ENCODE measurements at regions not wholly inside any gene's neighbourhood (a gene's known extent, or its start where the extent isn't known, plus 50 kb on each side); places are given as distances from the start of the nearest gene placed in this dataset.

DNA sequence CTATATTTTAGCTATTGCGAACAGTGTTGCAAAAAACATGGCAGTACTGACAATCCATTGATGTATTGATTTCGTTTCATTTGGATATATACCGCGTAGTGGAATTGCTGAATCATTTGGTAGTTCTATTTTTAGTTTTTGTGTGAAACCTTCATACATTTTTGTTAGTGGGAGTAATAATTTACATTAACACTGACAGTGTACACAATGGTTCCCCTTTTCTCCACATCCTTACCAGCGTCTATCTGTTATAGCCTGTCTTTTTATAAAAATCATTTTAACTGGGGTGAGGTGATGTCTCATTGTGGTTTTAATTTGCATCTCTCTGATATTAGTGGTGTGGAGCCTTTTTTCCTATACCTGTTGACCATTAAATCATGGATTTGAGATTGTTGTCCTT, 392.4 kb upstream of the ALCAM start:
- Histone ChIP-seq H4K20me1 (ENCODE audit: control insufficient read depth, extremely low read depth, insufficient read depth, low read length) (no peaks in the 10 kb centered on the region), H3K79me2 (ENCODE audit: control insufficient read depth, insufficient read depth, low read length) (no peaks in the 10 kb centered on the region), H3K36me3 (ENCODE audit: control insufficient read depth in 2 of 2, extremely low read depth in 1 of 2, insufficient read depth in 2 of 2, low read length in 2 of 2) (no peaks in the 10 kb centered on the region), H3K4me2 (ENCODE audit: control insufficient read depth, extremely low read depth, insufficient read depth, low read depth, low read length) (no peak overlapping the region), H3K9ac (ENCODE audit: control insufficient read depth, extremely low read depth, insufficient read depth, low read length) (no peak overlapping the region), H3K9me1 (ENCODE audit: control insufficient read depth, extremely low read depth, insufficient read depth, low read length) (no peaks in the 10 kb centered on the region), H3K4me1 (ENCODE audit: control insufficient read depth, extremely low read depth, insufficient read depth, low read length) (no peaks in the 10 kb centered on the region), H3K4me3 (ENCODE audit: control insufficient read depth in 2 of 3, extremely low read depth in 1 of 3, insufficient read depth in 2 of 3, low read depth in 1 of 3, low read length in 3 of 3) (no peak overlapping the region), H3K27me3 (ENCODE audit: control insufficient read depth, extremely low read depth, insufficient read depth, low read length) (no peaks in the 10 kb centered on the region), H3K27ac (ENCODE audit: control insufficient read depth, insufficient read depth, low read length) (no peak overlapping the region), H3K9me3 (ENCODE audit: control insufficient read depth, low read depth, low read length) (no peaks in the 10 kb centered on the region), H2AFZ (ENCODE audit: control insufficient read depth, low read length) (no peak overlapping the region)
- no peak for TF ChIP-seq EZH2 (IDR thresholded peaks at IDR 0.05; ENCODE audit: low read length)
- TF ChIP-seq, protein P1, sequence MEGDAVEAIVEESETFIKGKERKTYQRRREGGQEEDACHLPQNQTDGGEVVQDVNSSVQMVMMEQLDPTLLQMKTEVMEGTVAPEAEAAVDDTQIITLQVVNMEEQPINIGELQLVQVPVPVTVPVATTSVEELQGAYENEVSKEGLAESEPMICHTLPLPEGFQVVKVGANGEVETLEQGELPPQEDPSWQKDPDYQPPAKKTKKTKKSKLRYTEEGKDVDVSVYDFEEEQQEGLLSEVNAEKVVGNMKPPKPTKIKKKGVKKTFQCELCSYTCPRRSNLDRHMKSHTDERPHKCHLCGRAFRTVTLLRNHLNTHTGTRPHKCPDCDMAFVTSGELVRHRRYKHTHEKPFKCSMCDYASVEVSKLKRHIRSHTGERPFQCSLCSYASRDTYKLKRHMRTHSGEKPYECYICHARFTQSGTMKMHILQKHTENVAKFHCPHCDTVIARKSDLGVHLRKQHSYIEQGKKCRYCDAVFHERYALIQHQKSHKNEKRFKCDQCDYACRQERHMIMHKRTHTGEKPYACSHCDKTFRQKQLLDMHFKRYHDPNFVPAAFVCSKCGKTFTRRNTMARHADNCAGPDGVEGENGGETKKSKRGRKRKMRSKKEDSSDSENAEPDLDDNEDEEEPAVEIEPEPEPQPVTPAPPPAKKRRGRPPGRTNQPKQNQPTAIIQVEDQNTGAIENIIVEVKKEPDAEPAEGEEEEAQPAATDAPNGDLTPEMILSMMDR (optimal IDR thresholded peaks at IDR 0.05 in 1 of 3, IDR thresholded peaks at IDR 0.05 in 1 of 3, conservative IDR thresholded peaks at IDR 0.05 in 1 of 3; ENCODE audit: extremely low read depth in 1 of 3, insufficient read depth in 2 of 3, low read length in 3 of 3) = no peak
- DNase-seq (ENCODE audit: low read depth, low spot score) (no peak), FAIRE-seq (no peak)
- dilution Hi-C loops (cut with MboI; ENCODE audit: extremely low pct_ligation_motif_present, low sequenced_read_pairs) = no loop called here

DNA sequence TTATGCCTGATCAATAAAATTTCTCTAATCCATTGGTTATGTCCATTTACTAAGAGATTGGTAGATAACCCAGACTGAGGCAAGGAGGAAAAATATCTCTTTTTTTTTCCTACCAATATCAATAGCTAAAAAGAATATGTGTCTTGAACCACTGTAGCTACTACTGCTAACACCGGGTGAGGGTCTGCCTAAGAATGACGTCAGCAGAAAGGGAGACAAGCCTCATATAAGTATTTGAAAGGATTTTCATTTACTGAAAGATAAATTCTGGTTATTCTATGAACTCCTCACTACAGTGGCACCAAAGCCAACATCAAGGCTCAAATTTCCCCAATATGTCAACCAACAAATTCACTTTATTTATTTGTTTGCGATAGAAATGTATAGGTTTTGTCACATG, 389.0 kb upstream of the ALCAM start:
- dilution Hi-C loops (cut with MboI; ENCODE audit: extremely low pct_ligation_motif_present, low sequenced_read_pairs) = no loop called here
- DNase-seq (ENCODE audit: low read depth, low spot score) (no peak), FAIRE-seq (no peak)
- no peaks in the 10 kb centered on the region for H3K27me3 ChIP-seq (ENCODE audit: control insufficient read depth, extremely low read depth, insufficient read depth, low read length)
- H3K9me3 ChIP-seq (ENCODE audit: control insufficient read depth, low read depth, low read length) = no peaks in the 10 kb centered on the region
- no peak overlapping the region for H3K4me3 ChIP-seq (ENCODE audit: control insufficient read depth in 2 of 3, extremely low read depth in 1 of 3, insufficient read depth in 2 of 3, low read depth in 1 of 3, low read length in 3 of 3)
- H3K4me1 ChIP-seq (ENCODE audit: control insufficient read depth, extremely low read depth, insufficient read depth, low read length) = no peaks in the 10 kb centered on the region
- H3K79me2 ChIP-seq (ENCODE audit: control insufficient read depth, insufficient read depth, low read length) = no peaks in the 10 kb centered on the region
- H4K20me1 ChIP-seq (ENCODE audit: control insufficient read depth, extremely low read depth, insufficient read depth, low read length) = no peaks in the 10 kb centered on the region
- H2AFZ ChIP-seq (ENCODE audit: control insufficient read depth, low read length) = no peak overlapping the region
- no peaks in the 10 kb centered on the region for H3K36me3 ChIP-seq (ENCODE audit: control insufficient read depth in 2 of 2, extremely low read depth in 1 of 2, insufficient read depth in 2 of 2, low read length in 2 of 2)
- TF ChIP-seq, protein P1 (optimal IDR thresholded peaks at IDR 0.05 in 1 of 3, IDR thresholded peaks at IDR 0.05 in 1 of 3, conservative IDR thresholded peaks at IDR 0.05 in 1 of 3; ENCODE audit: extremely low read depth in 1 of 3, insufficient read depth in 2 of 3, low read length in 3 of 3) = no peak
- no peaks in the 10 kb centered on the region for H3K9me1 ChIP-seq (ENCODE audit: control insufficient read depth, extremely low read depth, insufficient read depth, low read length)
- no peak overlapping the region for H3K27ac ChIP-seq (ENCODE audit: control insufficient read depth, insufficient read depth, low read length)
- H3K4me2 ChIP-seq (ENCODE audit: control insufficient read depth, extremely low read depth, insufficient read depth, low read depth, low read length) = no peak overlapping the region
- H3K9ac ChIP-seq (ENCODE audit: control insufficient read depth, extremely low read depth, insufficient read depth, low read length) = no peak overlapping the region
